ENCODE measurements at regions not wholly inside any gene's neighbourhood (a gene's known extent, or its start where the extent isn't known, plus 50 kb on each side); places are given as distances from the start of the nearest gene placed in this dataset.
A peak's percentile ranks its signal among the peaks of the same experiment; 100 is the strongest.

DNA sequence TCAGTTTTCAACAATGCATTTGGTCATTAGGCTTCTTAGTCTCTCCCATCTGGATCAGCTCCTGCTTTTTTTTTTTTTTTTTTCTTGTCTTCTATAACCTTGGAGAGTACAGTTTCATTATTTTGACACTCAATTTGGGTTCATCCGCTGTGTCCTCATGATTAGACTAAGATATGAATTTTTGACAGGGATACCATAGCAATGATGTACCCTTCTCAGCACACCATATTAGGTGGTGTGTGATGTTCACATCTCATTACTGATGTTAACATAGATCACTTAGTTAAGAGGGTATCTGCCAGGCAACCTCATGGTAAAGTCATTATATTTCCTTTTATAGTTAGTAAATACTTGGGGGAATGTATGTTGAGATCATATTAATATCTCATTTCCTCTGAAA, 445.5 kb upstream of the IGFBP3 start:
- no peak for DNase-seq (ENCODE audit: low spot score)

DNA sequence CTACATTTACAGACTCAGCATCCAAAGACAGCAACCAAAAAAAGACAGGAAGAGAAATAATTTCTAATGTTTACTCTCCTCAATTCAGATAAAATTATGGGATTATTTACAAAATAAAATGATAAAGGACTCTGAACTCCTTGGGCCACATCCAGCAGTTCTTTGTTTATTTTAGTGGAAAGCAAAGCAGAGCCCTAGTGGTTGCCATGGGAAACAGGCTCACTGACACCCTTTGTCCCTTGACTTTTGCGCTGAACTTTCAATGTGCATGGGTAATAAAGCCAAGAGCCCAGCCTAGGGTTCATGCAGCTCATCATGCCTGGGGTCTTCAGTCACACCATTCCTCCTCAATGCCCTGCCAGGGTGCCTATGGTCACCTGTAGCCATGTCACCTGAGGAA, 442.6 kb upstream of the IGFBP3 start:
- DNase-seq (ENCODE audit: low spot score) = no peak

DNA sequence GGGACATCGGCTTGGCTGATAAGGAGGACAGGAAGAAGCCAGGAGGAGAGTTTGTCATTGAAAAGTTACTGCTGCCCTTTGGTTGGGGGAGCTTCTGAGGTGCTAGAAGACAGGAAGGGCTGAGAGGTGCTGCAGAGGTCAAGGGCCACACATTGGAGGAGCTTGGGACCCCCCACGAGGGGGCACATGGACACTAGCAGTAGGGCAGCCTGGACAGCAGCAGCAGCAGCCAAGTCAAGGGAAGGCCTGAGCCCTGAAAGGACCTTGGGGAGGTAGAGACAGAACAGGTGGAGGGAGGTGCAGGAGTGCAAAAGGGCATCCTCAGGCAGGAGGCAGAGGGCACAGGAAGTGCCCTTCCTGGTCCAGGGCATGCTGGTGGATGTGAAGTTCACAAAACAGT, 439.7 kb upstream of the IGFBP3 start:
- DNase-seq (ENCODE audit: low spot score) = no peak

DNA sequence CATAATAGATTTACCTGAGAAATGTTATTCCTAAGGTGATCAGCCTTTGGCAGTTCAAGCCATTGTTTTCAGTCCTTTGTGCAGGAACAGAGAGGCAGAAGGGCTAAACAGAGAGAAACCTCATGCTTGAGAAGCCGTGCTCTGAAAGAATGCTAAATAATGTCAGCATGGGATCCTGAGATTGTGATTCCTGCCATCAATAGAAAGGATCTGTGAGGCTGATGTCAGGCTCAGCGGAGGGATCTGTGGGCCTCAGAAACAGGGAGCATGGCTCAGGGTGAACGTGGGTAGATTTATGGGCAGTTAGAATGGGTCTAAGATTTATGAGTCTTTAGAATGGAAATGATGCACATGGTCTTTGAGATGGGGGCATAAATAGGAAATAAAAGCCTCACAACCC, 439.2 kb upstream of the IGFBP3 start:
- DNase-seq (ENCODE audit: low spot score) = no peak

DNA sequence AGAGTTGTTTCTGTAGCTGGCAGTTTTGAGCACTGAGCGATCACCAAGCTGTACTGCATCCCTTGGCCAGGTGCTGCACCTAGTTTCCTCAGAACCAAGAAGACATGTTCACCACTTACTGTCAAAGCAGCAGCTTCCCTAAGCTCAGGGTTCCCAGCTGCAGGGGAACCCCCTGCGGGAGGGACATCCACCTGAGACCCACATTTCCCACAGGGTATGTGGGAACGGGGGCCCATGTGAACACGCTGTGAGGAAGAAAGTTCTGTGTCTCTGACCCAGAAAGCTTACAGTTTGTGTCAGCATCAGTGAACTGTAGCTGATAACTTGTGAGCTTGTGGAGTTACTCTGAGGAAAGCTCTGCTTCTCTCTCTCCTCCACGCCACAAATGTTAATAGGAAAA, 436.8 kb upstream of the IGFBP3 start:
- no peak for DNase-seq (ENCODE audit: low spot score)

DNA sequence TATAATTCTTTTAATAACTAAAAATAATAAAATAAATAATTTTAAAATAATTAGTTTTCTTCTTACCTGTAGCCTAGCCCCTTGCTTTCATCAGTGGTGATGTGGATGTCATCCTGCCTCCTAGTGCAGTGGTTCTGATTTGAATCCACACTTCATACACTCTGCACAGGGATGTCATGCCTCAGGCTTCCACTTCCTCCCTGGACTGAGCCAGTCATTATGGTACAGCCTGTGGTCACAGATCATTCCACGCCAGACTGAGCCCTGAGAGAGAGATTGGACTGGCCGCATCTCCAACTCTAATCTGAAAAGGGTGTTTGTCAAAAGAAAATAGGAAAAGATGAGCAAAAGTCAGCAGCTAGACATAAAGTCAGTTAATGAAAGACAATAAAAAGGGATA, 436.2 kb upstream of the IGFBP3 start:
- no peak for DNase-seq (ENCODE audit: low spot score)

DNA sequence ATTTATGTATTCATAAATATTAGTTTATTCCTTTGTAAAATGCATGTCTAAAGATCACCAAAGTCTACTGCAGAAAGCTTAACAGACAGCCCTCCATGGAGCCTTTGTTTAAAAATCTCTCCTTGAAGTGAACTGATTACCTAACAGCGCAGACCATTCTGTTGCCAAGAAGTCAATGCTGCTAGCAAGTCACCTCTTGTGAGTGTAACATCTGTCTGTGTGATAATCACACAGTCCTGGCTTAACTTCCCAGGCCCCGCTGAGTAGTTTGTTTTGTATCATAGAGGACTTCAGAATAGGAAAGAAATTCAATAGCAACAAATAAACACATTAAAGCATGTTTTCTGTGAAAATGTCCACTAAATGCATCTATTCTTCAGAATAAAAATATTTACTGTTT, 435.3 kb upstream of the IGFBP3 start:
- no peak for DNase-seq (ENCODE audit: low spot score)

DNA sequence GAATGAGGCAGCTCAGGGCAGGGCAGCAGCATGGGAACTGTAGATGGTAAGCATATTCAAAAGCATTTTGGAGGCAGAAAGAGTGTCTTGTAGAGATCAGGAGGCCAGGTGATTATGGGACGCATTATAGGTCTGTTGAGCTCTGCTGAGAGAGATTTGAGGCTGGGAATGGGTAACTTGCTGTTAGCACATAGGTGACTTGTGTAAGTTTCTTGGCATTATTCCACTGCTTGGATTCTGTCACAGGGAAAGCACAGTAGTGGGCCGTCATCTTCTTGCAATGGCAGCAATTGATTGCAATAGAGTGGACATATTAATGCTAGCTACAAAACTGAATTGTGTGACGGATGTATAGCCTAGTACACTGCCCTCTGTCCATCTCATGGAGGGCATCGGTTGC, 434.3 kb upstream of the IGFBP3 start:
- no peak for DNase-seq (ENCODE audit: low spot score)

DNA sequence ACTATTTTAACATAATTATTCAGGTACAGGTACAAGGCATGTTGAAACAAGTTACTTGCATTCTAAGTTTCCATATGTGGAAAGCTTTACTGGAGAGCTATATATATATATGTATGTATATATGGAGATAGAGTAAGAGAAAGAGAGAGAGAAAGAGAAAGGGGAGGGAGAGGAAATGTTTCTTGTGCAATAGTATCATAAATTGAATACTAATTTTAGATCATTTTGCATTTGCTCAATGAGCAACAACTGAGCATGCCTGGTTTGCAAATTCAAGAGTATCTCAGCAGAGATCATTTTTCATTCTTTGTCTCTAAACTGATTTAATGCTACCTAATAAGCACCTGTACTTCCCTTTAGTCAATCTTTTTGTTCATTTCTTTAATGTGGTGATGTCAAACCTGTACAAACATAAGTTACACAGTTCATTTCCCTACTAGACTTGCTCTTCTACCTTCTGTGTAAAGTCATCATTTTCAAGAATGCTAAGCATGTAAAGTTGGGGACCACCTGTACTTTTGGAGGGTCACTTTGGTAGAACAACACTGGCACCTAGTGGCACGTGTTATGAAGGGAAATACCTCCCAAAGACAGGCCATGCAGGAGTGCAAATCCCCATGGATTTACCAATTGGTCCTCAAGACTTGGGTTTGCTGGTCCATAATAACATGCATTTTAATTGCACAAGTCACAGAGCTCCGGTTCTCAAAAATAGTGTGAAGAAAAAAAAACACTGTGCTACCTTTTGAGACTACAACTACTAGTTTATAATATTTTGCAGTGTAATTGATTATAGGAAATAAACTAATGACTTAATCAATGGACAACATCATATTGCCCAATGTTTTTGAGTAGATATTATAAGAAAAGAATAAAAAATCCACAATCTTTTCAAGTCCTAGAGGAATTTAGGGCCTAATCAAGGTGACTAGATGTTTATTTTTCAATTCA, 431.2 kb upstream of the IGFBP3 start:
- peak; percentile 68 for DNase-seq (ENCODE audit: low spot score)

DNA sequence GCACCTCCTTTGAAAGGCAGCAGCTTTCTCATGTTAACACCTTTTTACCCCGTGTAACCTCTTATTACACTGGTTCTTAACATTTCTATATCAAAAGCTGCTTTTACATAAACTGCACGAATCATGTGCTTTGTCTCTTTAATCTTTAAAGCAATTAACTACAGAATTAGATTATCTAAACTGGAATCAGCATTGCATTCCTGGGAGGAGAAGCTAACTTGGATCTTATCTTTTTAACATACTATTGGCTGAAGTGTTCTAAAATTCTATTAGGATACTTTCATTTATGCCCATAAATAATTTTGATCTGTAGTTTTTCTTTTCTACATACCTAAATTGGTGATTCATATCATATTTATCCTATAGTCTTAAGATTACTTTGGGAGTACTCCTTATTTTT, 428.4 kb upstream of the IGFBP3 start:
- DNase-seq (ENCODE audit: low spot score) = no peak

DNA sequence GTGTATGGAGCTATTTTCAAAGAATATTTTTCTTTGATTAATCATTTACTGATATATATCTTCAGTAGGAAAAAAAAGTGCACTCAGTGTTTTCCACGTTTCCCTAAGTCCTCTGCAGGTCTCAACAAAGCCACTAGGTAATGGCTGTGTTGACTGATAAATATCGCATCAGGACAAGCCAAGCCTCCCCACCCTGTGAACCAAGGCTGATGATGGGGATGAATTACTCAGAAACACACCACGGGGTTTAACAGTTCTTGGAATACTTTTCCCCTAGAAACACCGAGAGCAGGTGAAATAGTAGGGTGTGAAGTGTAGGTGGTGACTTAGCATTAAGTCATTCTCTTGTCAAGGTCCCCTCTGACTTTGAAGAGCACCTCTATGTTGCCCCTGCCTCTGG, 423.5 kb upstream of the IGFBP3 start:
- no peak for DNase-seq (ENCODE audit: low spot score)

DNA sequence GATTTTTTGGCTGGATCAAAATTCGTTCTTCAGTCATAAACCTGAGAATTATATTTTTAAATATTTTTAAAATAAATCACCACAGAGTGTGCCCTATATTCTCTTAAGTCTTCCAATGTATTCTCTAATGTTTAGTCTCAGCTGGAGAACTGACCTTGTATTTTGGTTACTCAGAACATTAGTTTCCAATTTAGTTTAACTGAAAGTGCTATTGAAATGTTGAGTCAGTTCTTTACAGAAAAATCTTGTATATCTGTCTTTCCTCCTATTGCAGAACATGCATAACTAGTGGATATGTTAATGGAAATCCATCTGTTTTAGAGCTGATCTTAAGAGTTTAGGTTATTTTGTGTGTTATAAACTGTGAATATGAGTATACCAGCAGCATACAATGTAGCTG, 422.7 kb upstream of the IGFBP3 start:
- DNase-seq (ENCODE audit: low spot score) = no peak

DNA sequence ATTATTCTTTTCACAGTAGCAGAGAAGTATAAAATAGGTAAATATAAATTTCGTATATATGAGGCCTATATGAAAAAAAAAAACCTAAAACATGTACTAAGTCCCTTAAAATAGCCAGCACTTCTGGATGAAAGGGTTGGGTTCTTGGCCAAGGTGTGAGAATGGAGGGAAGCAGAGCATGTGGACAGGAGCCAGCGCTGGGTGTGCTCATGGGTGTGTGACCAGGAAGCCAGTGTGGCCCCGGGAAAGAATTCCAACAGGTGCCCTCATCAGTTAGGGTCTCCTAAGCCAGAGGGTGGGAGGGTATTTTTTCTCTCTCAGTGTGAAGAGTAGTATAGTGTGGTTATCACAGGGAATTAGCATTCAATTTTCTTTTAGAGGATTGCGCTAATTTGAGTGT, 401.9 kb upstream of the IGFBP3 start:
- DNase-seq (ENCODE audit: low spot score) = no peak

DNA sequence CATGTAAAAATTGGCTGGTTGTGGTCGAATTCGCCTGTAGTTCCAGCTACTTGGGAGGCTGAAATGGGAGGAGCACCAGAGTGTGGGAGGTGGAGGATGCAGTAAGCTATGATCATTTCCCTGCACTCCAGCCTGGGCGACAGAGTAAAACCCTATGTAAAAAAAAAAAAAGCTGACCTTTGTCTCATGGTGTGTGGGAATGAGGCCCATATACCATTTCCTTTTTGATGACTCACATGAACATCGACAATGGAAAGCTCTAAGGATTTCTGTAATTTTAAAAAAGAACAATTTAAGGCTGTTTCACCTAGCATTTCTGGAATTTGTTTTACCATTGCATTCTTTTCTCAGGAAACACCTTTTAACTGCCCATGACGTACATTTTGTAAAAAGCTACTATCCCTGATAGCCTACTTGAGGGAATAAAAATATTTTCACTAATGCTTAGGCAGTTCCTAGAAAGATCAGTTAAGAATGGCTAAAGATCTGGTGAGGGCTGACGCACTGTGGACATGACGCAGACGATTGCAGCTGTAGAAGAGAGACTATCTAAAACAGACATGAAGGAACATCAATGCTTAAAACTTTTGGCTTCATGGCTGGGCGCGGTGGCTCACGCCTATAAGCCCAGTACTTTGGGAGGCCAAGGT, 400.6 kb upstream of the IGFBP3 start:
- no peak for DNase-seq (ENCODE audit: low spot score)

DNA sequence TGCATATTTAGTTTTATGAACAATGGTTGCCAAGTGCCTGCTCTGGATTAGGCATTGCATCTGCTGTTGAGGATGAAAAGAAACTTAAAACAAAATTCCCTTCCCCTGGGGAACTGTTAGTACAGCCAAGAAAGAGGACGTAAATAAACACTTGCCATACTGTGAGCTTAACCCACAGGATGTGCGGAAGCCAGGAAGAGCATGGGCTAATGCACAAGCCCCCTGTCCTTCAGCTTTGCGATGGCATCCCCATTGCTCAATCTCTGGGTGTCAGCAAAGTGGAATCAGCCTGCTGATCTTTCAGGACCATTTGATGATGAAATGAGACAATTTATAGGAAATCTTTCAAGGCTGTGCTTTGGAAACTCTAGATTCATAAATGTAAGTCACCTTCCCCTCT, 399.9 kb upstream of the IGFBP3 start:
- DNase-seq (ENCODE audit: low spot score) = no peak

DNA sequence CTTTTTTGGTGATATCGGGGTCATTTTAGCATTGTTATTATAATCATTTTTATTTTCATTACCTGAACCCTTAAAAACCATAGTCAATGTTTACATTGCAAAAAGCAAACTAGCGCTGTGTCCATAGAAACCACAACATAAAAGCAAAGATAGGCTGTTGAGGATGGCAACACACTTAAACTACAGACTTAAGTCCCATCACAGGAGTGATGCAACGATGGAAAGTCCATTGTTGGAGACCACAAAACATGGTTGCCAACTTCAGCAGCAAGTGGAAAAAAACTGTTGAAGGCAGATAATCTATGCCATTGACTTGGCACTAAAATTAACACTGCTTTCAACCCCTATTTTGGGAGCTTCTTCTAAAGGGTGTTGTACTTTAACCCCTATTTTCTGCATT, 398.8 kb upstream of the IGFBP3 start:
- no peak for DNase-seq (ENCODE audit: low spot score)

DNA sequence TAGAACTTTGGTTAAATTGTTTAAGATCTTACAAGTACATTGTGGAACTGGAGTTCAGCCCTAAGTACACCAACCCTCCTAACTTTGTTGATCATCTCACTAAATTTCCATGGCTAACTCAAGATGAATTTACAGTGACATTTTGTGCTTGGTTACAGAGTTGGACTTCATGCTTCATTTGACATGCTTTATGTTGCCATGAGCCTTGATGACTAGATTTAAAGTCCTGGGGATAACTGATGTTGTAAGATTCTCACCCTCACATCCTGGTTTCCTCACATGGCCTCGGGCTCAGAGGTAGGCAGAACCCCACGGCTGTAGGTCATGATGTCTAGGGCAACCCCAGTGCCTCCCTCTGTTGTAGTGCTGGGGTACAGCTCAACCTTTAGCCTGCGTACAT, 397.2 kb upstream of the IGFBP3 start:
- DNase-seq (ENCODE audit: low spot score) = no peak

DNA sequence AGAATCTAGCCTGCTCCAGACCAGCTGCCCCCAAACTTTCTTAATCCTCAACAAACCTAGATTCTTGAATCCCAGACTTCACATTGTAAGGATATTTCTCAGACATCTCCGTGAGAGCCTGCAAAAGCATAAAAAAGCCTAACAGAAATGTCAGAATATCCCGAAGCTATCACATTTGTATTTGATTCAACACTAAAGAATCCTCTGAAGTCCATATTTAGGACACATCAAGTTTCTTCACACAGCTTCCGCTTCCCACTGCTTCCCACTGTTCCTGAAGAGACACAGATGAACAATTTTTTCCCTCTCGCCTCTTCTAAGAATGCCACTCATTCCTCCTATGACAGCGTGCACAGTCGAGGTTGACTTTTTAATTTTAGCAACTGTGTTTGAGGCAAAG, 396.2 kb upstream of the IGFBP3 start:
- DNase-seq (ENCODE audit: low spot score) = no peak

DNA sequence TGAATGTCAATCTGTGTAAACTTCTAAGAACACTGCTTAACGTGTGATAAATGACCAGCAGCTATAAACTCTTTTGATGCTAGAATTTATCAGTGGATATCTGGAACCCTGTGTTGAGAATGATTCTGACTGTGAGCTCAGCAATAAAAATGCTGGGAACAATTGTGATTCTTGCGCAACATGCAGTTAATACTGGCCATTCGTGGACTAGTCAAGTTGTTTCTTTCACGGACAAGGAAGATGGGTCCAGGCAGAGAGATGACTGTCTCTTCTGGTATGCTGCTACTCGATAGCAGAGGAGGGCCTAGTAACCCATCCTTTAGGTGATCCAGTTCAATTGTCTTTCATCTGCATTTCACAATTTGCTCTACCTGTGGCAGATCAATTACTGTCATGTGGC, 394.8 kb upstream of the IGFBP3 start:
- no peak for DNase-seq (ENCODE audit: low spot score)

DNA sequence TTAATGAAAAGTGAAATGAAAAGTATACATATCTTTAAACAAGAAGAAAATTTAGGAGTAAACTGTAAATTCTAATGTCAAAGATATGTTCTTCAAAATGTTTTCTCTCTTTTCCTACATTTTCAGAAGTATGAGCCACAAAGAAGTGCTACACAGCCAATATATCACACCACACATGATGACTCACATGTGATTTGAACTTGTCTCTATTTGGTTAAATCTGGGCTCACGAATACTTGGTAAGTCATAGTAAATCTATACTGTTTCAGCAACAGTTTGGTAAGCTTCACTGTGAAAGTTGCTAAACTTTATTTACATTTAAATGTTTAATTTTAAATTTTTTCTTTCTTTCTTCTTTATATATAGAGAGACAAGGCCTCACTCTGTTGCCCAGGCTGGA, 380.6 kb upstream of the IGFBP3 start:
- DNase-seq (ENCODE audit: low spot score) = no peak

DNA sequence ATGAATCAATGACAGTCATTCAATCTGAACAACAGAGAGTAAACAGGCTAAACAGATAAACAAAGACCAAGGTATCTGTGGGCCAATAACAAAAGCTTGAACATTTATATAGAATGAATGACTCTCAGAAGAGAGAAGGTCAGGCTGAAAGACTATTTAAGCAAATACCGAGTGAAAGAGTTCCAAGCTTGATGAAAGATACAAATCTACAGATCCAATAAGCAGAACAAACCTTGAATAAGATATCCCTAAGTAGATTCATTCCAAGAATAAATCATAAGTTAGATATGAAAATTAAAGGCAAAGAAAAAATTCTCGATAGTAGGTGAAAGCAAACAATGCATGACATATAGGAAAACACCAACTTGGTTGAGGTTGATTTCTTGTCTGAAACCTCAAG, 376.4 kb upstream of the IGFBP3 start:
- DNase-seq (ENCODE audit: low spot score) = no peak

DNA sequence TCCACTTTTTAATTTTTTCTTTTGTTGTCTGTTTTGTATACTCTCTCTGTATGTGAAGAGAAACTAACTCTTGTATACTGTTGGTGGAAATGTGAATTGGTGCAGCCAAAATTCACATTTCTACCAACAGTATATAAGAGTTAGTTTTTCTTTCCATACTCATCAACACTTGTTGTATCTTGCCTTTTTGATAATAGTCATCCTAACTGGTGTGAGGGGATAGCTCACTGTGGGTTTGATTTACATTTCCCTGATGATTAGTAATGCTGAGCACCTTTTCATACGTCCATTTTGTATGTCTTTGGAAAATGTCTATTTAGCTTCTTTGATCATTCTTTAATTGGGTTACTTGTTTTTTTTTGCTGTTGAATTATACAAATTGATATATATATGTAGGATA, 375.5 kb upstream of the IGFBP3 start:
- no peak for DNase-seq (ENCODE audit: low spot score)

DNA sequence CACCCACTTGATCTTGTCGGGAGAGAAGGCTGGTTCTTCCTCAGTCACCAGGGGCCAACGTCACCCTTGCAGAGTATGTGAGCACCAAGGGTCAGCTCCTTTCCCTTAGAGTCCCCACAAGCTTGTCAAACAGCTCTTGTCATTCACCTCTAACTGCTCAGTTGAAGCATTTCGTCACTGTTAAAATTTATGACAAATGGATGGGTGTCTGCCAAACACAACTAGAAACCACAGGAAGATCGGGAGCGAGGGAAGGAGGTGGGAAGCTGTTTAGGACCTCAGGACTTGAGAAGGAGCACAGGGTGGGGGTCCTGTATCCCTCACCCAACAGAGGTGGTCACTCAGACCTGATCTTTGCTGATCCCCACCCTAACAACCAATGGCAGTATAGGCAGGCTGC, 373.3 kb upstream of the IGFBP3 start:
- no peak for DNase-seq (ENCODE audit: low spot score)

DNA sequence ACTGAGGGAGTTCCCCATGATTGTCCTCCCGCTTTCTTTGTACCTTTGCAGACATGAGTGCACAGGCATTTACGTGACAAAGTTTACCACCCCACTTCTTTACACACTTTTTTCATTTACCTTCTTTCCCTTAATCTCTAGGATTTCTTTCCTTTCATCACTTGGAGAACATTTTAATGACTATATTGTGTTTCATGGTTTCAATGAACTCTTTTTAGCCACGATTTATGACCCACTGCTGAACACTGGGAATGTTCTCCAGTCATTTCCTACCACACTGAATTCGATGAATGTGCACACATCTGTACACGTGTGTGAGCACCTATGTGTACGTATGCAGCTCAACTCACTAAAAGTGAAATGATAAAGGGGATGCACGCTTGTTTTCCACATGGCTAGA, 371.7 kb upstream of the IGFBP3 start:
- no peak for DNase-seq (ENCODE audit: low spot score)

Data from AG08396 (cell line).